ENCODE measurements at regions not wholly inside any gene's neighbourhood (a gene's known extent, or its start where the extent isn't known, plus 50 kb on each side); places are given as distances from the start of the nearest gene placed in this dataset.

DNA sequence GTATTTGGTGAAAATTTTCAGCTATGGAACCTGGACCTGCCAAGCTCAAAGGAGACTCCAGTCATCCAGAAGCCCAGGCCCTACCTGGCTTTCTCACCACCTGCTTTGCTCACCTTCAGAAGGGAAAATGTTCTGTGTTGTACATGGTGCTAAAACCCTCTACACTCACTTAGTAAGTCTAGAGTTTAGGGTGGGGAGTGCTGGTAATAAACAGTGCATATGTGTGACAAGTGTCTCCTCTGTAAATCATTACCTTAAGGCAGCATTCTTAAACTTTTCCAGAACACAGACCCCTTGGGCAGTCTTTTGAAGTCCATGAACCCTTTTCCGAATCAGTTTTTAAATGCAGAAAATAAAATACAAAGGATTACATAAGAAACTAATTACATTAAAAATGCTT, 248.8 kb upstream of the PIK3R1 start:
- Histone ChIP-seq H3F3A (replicated peaks; ENCODE audit: insufficient read depth) (no peaks in the 10 kb centered on the region), H3K9me3 (no peaks in the 10 kb centered on the region), H2AFZ (ENCODE audit: low read depth) (no peak overlapping the region), H3K27me3 (ENCODE audit: insufficient read depth) (no peaks in the 10 kb centered on the region), H3K9me2 (no peaks in the 10 kb centered on the region), H3K4me3 (ENCODE audit: low read depth in 2 of 2, low read length in 1 of 2) (no peak overlapping the region), H3K36me3 (replicated peaks in 1 of 2; ENCODE audit: control insufficient read depth in 1 of 2, insufficient read depth in 2 of 2, low read length in 1 of 2) (no peaks in the 10 kb centered on the region), H3K79me2 (ENCODE audit: insufficient read depth) (no peaks in the 10 kb centered on the region), H3K27ac (ENCODE audit: low read depth in 2 of 2, low read length in 1 of 2) (no peak overlapping the region), H3K4me1 (ENCODE audit: control insufficient read depth in 1 of 2, insufficient read depth in 2 of 2, low read depth in 1 of 2, low read length in 1 of 2) (no peaks in the 10 kb centered on the region), H3K9ac (no peak overlapping the region), H4K20me1 (ENCODE audit: insufficient read depth) (no peaks in the 10 kb centered on the region), H3K4me2 (no peak overlapping the region)
- 85% methylated on average over 1 of the region's 1 CpG for WGBS (ENCODE audit: low lambda C conversion rate)
- ChIA-PET POLR2A (no interaction called here), CTCF (no interaction called here)
- TF ChIP-seq, protein P1, sequence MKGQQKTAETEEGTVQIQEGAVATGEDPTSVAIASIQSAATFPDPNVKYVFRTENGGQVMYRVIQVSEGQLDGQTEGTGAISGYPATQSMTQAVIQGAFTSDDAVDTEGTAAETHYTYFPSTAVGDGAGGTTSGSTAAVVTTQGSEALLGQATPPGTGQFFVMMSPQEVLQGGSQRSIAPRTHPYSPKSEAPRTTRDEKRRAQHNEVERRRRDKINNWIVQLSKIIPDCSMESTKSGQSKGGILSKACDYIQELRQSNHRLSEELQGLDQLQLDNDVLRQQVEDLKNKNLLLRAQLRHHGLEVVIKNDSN (IDR thresholded peaks at IDR 0.05; ENCODE audit: borderline replicate concordance, low read depth), result no peak
- TF ChIP-seq, protein P2, sequence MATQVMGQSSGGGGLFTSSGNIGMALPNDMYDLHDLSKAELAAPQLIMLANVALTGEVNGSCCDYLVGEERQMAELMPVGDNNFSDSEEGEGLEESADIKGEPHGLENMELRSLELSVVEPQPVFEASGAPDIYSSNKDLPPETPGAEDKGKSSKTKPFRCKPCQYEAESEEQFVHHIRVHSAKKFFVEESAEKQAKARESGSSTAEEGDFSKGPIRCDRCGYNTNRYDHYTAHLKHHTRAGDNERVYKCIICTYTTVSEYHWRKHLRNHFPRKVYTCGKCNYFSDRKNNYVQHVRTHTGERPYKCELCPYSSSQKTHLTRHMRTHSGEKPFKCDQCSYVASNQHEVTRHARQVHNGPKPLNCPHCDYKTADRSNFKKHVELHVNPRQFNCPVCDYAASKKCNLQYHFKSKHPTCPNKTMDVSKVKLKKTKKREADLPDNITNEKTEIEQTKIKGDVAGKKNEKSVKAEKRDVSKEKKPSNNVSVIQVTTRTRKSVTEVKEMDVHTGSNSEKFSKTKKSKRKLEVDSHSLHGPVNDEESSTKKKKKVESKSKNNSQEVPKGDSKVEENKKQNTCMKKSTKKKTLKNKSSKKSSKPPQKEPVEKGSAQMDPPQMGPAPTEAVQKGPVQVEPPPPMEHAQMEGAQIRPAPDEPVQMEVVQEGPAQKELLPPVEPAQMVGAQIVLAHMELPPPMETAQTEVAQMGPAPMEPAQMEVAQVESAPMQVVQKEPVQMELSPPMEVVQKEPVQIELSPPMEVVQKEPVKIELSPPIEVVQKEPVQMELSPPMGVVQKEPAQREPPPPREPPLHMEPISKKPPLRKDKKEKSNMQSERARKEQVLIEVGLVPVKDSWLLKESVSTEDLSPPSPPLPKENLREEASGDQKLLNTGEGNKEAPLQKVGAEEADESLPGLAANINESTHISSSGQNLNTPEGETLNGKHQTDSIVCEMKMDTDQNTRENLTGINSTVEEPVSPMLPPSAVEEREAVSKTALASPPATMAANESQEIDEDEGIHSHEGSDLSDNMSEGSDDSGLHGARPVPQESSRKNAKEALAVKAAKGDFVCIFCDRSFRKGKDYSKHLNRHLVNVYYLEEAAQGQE (IDR thresholded peaks at IDR 0.05; ENCODE audit: low read depth, low read length), result no peak
- TF ChIP-seq FOXM1 (IDR thresholded peaks at IDR 0.05; ENCODE audit: low read depth), result no peak
- TF ChIP-seq CTCF (IDR thresholded peaks at IDR 0.05), result no peak
- no peak for TF ChIP-seq SIN3A (IDR thresholded peaks at IDR 0.05; ENCODE audit: borderline replicate concordance, low read depth, low read length)
- no peak for TF ChIP-seq ZBTB33 (IDR thresholded peaks at IDR 0.05; ENCODE audit: borderline replicate concordance, low read depth)
- no peak for TF ChIP-seq POLR2AphosphoS5 (IDR thresholded peaks at IDR 0.05; ENCODE audit: low read depth, low read length)
- TF ChIP-seq NRF1 (IDR thresholded peaks at IDR 0.05; ENCODE audit: low read depth, low read length), result no peak
- no peak for DNase-seq

DNA sequence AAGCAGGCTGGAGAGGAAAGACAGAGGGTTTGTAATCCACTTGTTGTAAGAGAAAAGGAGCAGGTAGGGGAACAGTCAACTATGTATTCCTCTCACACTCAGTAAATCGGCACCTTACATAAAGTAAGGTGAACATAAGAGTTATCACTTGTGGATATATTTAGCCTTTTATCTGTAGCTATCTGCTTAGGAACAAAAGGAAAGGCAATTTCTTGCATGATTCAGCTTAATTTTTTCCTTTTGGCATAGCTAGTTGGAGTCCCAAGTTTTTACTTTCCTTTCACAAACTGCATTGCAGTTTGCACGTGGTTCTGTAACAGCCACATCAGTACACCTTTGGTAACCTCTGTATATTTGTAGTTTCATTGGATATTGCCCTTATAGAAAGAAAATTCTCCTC, 250.9 kb upstream of the PIK3R1 start:
- WGBS (ENCODE audit: low lambda C conversion rate), result 70% methylated on average over 2 of the region's 2 CpGs
- DNase-seq, result no peak
- TF ChIP-seq RCOR1 (IDR thresholded peaks at IDR 0.05; ENCODE audit: low read length), result no peak
- no peak for TF ChIP-seq TAF1 (IDR thresholded peaks at IDR 0.05; ENCODE audit: borderline replicate concordance, low read depth, low read length)
- no peak for TF ChIP-seq MEF2A (IDR thresholded peaks at IDR 0.05; ENCODE audit: borderline replicate concordance, low read depth)
- no peak for TF ChIP-seq JUND (IDR thresholded peaks at IDR 0.05)
- TF ChIP-seq RXRA (IDR thresholded peaks at IDR 0.05; ENCODE audit: borderline replicate concordance, low read depth), result no peak
- TF ChIP-seq, protein P1 (IDR thresholded peaks at IDR 0.05; ENCODE audit: borderline replicate concordance, low read depth), result no peak
- TF ChIP-seq EZH2phosphoT487 (IDR thresholded peaks at IDR 0.05; ENCODE audit: borderline replicate concordance, low read depth), result no peak
- Histone ChIP-seq H3K9me2 (no peaks in the 10 kb centered on the region), H3K36me3 (replicated peaks in 1 of 2; ENCODE audit: control insufficient read depth in 1 of 2, insufficient read depth in 2 of 2, low read length in 1 of 2) (no peaks in the 10 kb centered on the region), H3K4me3 (ENCODE audit: low read depth in 2 of 2, low read length in 1 of 2) (no peak overlapping the region), H3K4me1 (ENCODE audit: control insufficient read depth in 1 of 2, insufficient read depth in 2 of 2, low read depth in 1 of 2, low read length in 1 of 2) (peaks cover 0 to 4% of the 10 kb centered on the region in 2 experiments; a peak in 1 of 4 replicates), H3K79me2 (ENCODE audit: insufficient read depth) (no peaks in the 10 kb centered on the region), H3K4me2 (no peak overlapping the region), H3K9me3 (no peaks in the 10 kb centered on the region), H3F3A (replicated peaks; ENCODE audit: insufficient read depth) (no peaks in the 10 kb centered on the region), H3K27me3 (ENCODE audit: insufficient read depth) (no peaks in the 10 kb centered on the region), H2AFZ (ENCODE audit: low read depth) (no peak overlapping the region), H4K20me1 (ENCODE audit: insufficient read depth) (no peaks in the 10 kb centered on the region), H3K9ac (no peak overlapping the region), H3K27ac (ENCODE audit: low read depth in 2 of 2, low read length in 1 of 2) (no peak overlapping the region)
- CTCF ChIA-PET, result no interaction called here
- POLR2A ChIA-PET, result no interaction called here
